ENCODE measurements at regions not wholly inside any gene's neighbourhood (a gene's known extent, or its start where the extent isn't known, plus 50 kb on each side); places are given as distances from the start of the nearest gene placed in this dataset.

DNA sequence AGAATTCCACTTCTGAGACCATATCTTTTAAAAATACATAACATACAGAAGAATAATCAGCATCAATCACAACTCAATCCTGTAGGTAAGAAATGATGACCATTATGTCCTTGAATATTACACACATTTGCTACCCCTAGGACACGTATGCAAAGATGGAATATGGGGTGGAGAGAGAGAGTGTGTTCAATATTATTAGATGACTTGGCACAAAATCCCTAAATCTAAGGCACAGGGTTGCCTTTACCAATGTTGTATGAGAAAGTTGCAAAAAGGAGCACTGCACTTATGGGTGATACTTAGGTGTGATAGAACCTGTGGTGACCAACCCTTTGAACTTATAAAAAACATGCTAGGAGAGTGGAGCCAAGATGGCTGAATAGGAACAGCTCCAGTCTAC, 326.2 kb upstream of the FSHR start:
- no peak overlapping the region for H3K4me3 ChIP-seq (ENCODE audit: low read length)
- no peaks in the 10 kb centered on the region for H3K9me3 ChIP-seq (replicated peaks; ENCODE audit: low read length)
- H3K27me3 ChIP-seq (ENCODE audit: control insufficient read depth, insufficient read depth, low read length), result no peaks in the 10 kb centered on the region
- no peaks in the 10 kb centered on the region for H3K4me1 ChIP-seq (ENCODE audit: control insufficient read depth, insufficient read depth, low read length)
- H3K4me2 ChIP-seq (ENCODE audit: low read length), result no peak overlapping the region
- no peaks in the 10 kb centered on the region for H3K36me3 ChIP-seq (ENCODE audit: insufficient read depth, low read length)
- H3K9ac ChIP-seq (ENCODE audit: low read depth, low read length), result no peak overlapping the region

DNA sequence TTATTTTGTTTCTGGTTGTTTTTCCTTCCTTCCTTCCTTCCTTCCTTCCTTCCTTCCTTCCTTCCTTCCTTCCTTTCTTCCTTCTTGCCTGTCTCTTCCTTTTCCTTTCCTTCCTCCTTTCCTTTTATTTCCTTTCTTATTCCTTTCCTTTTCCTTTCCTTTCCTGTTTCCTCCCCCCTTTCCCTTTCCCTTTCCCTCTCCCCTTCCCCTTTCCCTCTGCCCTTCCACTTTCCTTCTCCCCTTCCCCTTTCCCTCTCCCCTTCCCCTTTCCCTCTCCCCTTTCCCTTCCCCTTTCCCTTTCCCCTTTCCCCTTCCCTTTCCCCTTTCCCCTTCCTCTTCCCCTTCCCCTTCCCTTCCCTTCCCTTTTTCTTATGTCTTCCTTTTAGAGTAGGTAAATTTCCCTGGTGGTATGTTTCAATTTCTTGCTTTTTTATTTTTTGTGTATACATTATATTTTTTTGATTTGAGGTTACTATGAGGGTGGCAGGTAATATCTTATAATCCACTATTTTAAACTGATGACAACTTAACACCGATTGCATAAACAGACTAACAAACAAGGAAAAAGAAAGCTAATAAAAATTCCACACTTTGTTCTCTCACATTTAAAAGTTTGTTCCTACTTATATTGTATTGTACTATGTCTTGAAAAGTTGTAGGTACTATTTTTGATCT, 311.0 kb upstream of the FSHR start:
- Histone ChIP-seq H3K9me3 (replicated peaks; ENCODE audit: low read length) (peaks cover 6% of the 10 kb centered on the region), H3K4me2 (ENCODE audit: low read length) (no peak overlapping the region), H3K36me3 (ENCODE audit: insufficient read depth, low read length) (no peaks in the 10 kb centered on the region), H3K4me1 (ENCODE audit: control insufficient read depth, insufficient read depth, low read length) (no peaks in the 10 kb centered on the region), H3K4me3 (ENCODE audit: low read length) (no peak overlapping the region), H3K27me3 (ENCODE audit: control insufficient read depth, insufficient read depth, low read length) (no peaks in the 10 kb centered on the region), H3K9ac (ENCODE audit: low read depth, low read length) (no peak overlapping the region)

DNA sequence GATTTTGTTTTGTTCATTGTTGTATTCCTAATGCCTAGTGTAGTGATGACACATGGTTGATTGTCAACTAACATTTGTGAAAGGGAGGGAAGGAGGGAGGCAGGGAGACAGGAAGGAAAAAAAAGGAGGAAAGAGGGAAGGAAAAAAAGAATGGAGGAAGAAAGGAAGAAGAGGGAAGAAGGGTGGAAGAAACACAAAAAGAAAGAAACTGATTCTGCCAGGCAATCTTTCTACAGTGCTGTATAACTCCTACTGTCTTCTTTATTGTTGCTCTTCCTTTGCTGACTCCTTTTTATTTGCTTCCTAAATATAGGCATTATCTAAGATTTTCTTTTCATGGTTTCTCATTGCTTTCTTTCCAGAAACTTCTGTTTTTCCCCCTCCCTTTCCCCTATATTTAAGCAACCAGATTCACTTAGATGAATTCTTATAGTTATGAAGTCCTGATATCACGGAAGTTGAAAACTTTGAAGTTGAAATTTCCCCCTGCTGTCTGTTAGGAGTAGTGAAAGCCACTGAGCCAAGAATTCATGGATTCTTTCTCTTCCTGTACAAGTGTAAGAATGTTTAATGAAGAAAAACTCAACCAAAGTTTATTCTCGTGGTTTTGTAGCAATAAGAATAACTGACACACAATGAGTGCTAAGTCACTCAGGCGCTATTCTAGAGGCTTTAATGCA, 305.1 kb upstream of the FSHR start:
- Histone ChIP-seq H3K27me3 (ENCODE audit: control insufficient read depth, insufficient read depth, low read length) (no peaks in the 10 kb centered on the region), H3K36me3 (ENCODE audit: insufficient read depth, low read length) (no peaks in the 10 kb centered on the region), H3K9me3 (replicated peaks; ENCODE audit: low read length) (peaks cover 1% of the 10 kb centered on the region), H3K4me1 (ENCODE audit: control insufficient read depth, insufficient read depth, low read length) (no peaks in the 10 kb centered on the region), H3K9ac (ENCODE audit: low read depth, low read length) (no peak overlapping the region), H3K4me3 (ENCODE audit: low read length) (no peak overlapping the region), H3K4me2 (ENCODE audit: low read length) (no peak overlapping the region)

DNA sequence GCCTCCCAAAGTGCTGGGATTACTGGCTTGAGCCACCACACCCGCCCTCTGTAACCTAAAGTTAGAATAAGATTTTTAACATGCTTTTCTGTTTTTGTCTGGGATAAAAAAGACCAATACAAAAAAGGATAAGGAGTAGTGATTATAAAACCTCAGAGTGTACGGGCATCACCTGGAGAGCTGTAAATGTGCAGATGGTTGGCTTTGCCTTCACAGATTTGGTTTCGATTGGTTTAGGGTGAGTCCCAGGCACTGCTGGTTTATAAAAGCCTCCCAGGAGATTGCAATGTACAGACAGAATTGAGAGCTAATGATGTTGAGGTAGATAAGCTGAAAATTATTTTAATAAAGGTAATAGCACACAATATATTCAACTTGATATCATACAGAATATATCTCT, 289.7 kb upstream of the FSHR start:
- no peak overlapping the region for H3K9ac ChIP-seq (ENCODE audit: low read depth, low read length)
- no peaks in the 10 kb centered on the region for H3K4me1 ChIP-seq (ENCODE audit: control insufficient read depth, insufficient read depth, low read length)
- H3K27me3 ChIP-seq (ENCODE audit: control insufficient read depth, insufficient read depth, low read length), result no peaks in the 10 kb centered on the region
- H3K9me3 ChIP-seq (replicated peaks; ENCODE audit: low read length), result no peaks in the 10 kb centered on the region
- no peaks in the 10 kb centered on the region for H3K36me3 ChIP-seq (ENCODE audit: insufficient read depth, low read length)
- H3K4me2 ChIP-seq (ENCODE audit: low read length), result no peak overlapping the region
- no peak overlapping the region for H3K4me3 ChIP-seq (ENCODE audit: low read length)

DNA sequence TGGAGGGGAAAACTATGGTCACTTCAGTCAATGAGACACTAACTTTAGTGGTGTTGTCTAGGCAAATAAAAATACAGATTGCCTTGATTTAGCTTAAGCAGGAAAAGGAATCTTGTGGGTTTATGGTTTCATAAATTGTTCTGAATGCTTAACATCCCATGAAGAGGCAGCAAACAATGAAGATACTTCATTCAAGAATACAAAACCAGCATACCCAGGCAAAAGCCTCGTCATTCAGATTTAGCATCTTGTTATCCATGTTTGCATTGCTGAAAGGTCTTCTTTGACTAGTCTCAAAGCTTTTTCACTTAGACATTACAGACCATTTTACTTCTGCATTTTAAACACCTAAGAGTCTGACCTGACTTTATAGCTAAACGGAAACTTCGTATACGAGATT, 272.7 kb upstream of the FSHR start:
- H3K9ac ChIP-seq (ENCODE audit: low read depth, low read length), result no peak overlapping the region
- no peaks in the 10 kb centered on the region for H3K27me3 ChIP-seq (ENCODE audit: control insufficient read depth, insufficient read depth, low read length)
- no peaks in the 10 kb centered on the region for H3K36me3 ChIP-seq (ENCODE audit: insufficient read depth, low read length)
- no peak overlapping the region for H3K4me2 ChIP-seq (ENCODE audit: low read length)
- no peaks in the 10 kb centered on the region for H3K4me1 ChIP-seq (ENCODE audit: control insufficient read depth, insufficient read depth, low read length)
- H3K4me3 ChIP-seq (ENCODE audit: low read length), result no peak overlapping the region
- peaks cover 4% of the 10 kb centered on the region for H3K9me3 ChIP-seq (replicated peaks; ENCODE audit: low read length)

DNA sequence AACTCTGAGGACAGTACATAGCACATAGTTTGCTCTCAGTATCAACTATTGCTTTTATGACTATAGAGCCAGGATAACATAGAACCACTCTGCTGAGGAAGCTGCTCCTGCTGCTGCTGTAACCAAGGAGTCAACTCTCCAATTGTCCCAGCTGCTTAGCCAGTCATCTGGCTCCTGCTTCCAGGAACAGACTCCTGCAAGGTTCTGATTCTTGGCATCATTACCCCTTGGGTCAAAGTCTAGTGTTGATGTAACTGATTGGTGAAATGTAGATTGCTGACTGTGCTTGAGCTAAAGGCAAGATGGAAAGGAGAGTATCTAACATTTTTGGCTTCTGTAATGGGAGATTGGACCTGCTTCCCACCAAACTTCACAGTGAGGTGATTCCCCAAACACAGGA, 261.9 kb upstream of the FSHR start:
- Histone ChIP-seq H3K36me3 (ENCODE audit: insufficient read depth, low read length) (no peaks in the 10 kb centered on the region), H3K4me3 (ENCODE audit: low read length) (no peak overlapping the region), H3K4me2 (ENCODE audit: low read length) (no peak overlapping the region), H3K27me3 (ENCODE audit: control insufficient read depth, insufficient read depth, low read length) (no peaks in the 10 kb centered on the region), H3K4me1 (ENCODE audit: control insufficient read depth, insufficient read depth, low read length) (no peaks in the 10 kb centered on the region), H3K9ac (ENCODE audit: low read depth, low read length) (no peak overlapping the region), H3K9me3 (replicated peaks; ENCODE audit: low read length) (no peaks in the 10 kb centered on the region)

DNA sequence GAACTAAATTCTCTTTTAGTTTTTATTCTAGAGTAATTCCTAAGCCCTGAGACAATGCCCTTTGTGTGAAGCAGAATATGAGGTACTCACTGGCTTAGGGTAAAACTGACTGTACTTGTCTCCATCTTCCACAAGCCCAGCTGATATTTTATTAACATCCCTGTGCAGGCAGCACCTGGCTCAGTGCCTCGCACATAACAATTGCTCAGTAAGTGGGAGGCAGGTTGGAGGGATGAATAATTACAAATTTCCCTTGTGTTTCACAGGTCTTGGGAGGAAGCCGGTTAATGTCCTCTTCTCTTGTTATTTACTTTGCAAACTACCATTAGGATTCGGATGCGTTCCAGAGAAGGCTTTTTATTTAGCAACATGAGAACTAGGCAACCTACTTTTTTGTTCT, 249.8 kb upstream of the FSHR start:
- no peaks in the 10 kb centered on the region for H3K36me3 ChIP-seq (ENCODE audit: insufficient read depth, low read length)
- no peaks in the 10 kb centered on the region for H3K9me3 ChIP-seq (replicated peaks; ENCODE audit: low read length)
- H3K4me2 ChIP-seq (ENCODE audit: low read length), result no peak overlapping the region
- H3K4me3 ChIP-seq (ENCODE audit: low read length), result no peak overlapping the region
- no peak overlapping the region for H3K9ac ChIP-seq (ENCODE audit: low read depth, low read length)
- H3K27me3 ChIP-seq (ENCODE audit: control insufficient read depth, insufficient read depth, low read length), result no peaks in the 10 kb centered on the region
- H3K4me1 ChIP-seq (ENCODE audit: control insufficient read depth, insufficient read depth, low read length), result no peaks in the 10 kb centered on the region

DNA sequence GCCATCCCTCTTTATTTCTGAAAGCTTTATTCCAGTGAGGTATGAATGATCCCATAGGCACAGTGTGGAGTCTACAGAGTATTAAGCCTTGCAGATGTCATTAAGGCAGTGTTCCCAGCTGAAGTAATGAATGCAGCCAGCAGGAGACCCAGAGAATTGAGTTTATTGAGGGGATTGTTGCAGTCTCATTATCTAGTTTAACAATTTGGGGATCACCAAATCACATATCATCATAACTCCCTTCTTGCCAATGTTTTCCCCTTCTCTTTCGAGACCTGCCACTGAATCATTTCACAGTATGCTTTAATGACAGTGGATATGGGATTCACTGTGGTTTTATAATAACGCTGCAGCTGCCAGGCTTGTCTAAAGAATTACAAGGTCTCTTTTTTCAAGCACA, 249.3 kb upstream of the FSHR start:
- no peaks in the 10 kb centered on the region for H3K9me3 ChIP-seq (replicated peaks; ENCODE audit: low read length)

DNA sequence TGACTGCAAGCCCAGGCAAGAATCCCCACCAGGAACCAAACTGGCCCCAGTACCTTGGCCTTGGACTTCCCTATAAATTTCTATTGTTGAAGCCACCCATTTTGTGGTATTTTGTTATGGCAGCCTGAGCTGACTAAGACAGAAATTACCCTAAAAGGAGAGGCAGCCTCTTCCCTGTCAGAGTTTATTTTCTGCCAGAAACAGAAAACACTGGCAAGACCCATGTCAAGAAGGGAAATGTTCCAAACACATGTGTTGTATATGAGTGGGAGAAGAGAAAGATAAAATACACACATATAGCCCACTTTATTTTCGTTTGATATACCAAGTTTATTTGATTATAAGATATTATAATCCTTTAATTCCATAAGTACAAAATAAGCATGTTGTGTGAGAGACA, 225.1 kb upstream of the FSHR start:
- Histone ChIP-seq H3K9ac (ENCODE audit: low read depth, low read length) (no peak overlapping the region), H3K4me2 (ENCODE audit: low read length) (no peak overlapping the region), H3K9me3 (replicated peaks; ENCODE audit: low read length) (no peaks in the 10 kb centered on the region), H3K4me3 (ENCODE audit: low read length) (no peak overlapping the region), H3K4me1 (ENCODE audit: control insufficient read depth, insufficient read depth, low read length) (no peaks in the 10 kb centered on the region), H3K36me3 (ENCODE audit: insufficient read depth, low read length) (no peaks in the 10 kb centered on the region), H3K27me3 (ENCODE audit: control insufficient read depth, insufficient read depth, low read length) (no peaks in the 10 kb centered on the region)

More for the DNA sequence above, 249.3 kb upstream of the FSHR start:
- H3K4me1 ChIP-seq (ENCODE audit: control insufficient read depth, insufficient read depth, low read length), result no peaks in the 10 kb centered on the region
- no peak overlapping the region for H3K9ac ChIP-seq (ENCODE audit: low read depth, low read length)
- no peak overlapping the region for H3K4me2 ChIP-seq (ENCODE audit: low read length)
- no peak overlapping the region for H3K4me3 ChIP-seq (ENCODE audit: low read length)
- H3K27me3 ChIP-seq (ENCODE audit: control insufficient read depth, insufficient read depth, low read length), result no peaks in the 10 kb centered on the region
- H3K36me3 ChIP-seq (ENCODE audit: insufficient read depth, low read length), result no peaks in the 10 kb centered on the region

DNA sequence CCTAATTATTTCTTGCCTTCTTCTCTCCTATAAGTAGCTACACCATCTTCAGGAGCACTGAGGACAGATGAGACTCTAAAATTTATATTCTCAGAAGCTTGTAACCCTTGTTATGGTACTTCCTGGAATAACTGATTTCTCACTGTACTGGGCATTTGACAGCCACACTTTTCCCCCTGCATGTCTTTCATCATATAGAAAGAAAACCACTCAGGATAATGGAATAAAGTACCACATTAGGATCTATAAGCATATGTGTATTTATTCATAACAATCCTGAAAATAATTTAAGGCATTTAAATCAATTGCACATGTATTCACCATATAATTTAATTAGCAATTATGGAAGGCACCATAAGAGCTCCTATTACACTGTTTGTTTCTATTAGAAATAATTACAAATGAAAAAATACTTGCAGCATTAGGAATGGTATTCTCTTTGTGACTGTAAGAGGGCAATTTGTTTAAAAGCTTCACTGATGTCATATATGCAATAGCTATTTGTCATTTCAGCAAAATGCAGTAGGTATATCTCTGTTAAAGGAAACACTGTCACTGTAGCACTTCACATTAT, 216.9 kb upstream of the FSHR start:
- Histone ChIP-seq H3K4me3 (ENCODE audit: low read length) (no peak overlapping the region), H3K36me3 (ENCODE audit: insufficient read depth, low read length) (no peaks in the 10 kb centered on the region), H3K4me2 (ENCODE audit: low read length) (no peak overlapping the region), H3K27me3 (ENCODE audit: control insufficient read depth, insufficient read depth, low read length) (no peaks in the 10 kb centered on the region), H3K4me1 (ENCODE audit: control insufficient read depth, insufficient read depth, low read length) (no peaks in the 10 kb centered on the region), H3K9ac (ENCODE audit: low read depth, low read length) (no peak overlapping the region), H3K9me3 (replicated peaks; ENCODE audit: low read length) (peaks cover 7% of the 10 kb centered on the region)

DNA sequence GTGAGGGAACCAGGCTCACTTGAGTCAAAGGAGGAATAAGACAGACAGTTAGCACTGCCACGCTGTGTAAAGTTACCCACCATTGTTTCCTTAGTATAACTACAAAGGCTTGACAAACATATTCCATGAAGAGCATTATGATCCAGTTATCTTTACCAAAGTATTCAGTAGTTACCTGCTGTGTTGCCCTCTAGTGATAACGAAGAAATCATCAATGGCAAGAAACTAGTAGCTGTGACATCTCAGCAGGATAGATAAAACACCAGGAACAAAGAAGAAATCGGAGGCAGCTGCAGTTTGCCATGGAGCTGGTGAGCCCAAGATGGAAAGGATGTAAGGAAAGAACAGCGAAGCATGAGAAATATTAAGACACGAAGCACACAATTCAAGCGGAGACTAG, 215.3 kb upstream of the FSHR start:
- H3K9me3 ChIP-seq (replicated peaks; ENCODE audit: low read length), result peaks cover 7% of the 10 kb centered on the region

DNA sequence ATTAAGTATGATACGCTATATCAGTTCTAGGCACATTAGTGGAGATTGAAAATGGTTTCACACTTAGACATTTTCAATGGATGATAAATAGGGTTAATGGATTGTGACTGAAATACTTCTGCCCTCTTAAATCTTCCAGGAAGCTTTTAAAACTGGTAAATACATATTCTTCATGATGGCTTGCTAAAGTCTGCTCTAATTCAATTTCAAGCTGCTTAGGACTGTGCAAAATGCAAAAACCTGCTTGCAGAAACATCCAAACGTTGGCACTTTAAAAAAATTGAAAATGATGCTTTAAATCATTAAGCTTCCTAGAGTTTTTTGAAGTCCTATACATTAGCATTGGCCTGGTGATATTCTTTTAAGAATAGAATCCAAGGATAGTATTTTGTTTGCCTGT, 214.8 kb upstream of the FSHR start:
- peaks cover 7% of the 10 kb centered on the region for H3K9me3 ChIP-seq (replicated peaks; ENCODE audit: low read length)
- no peaks in the 10 kb centered on the region for H3K36me3 ChIP-seq (ENCODE audit: insufficient read depth, low read length)

More for the DNA sequence above, 215.3 kb upstream of the FSHR start:
- Histone ChIP-seq H3K4me2 (ENCODE audit: low read length) (no peak overlapping the region), H3K4me1 (ENCODE audit: control insufficient read depth, insufficient read depth, low read length) (no peaks in the 10 kb centered on the region), H3K9ac (ENCODE audit: low read depth, low read length) (no peak overlapping the region), H3K4me3 (ENCODE audit: low read length) (no peak overlapping the region), H3K27me3 (ENCODE audit: control insufficient read depth, insufficient read depth, low read length) (no peaks in the 10 kb centered on the region), H3K36me3 (ENCODE audit: insufficient read depth, low read length) (no peaks in the 10 kb centered on the region)

More for the DNA sequence above, 214.8 kb upstream of the FSHR start:
- no peak overlapping the region for H3K4me2 ChIP-seq (ENCODE audit: low read length)
- no peak overlapping the region for H3K4me3 ChIP-seq (ENCODE audit: low read length)
- H3K4me1 ChIP-seq (ENCODE audit: control insufficient read depth, insufficient read depth, low read length), result no peaks in the 10 kb centered on the region
- H3K27me3 ChIP-seq (ENCODE audit: control insufficient read depth, insufficient read depth, low read length), result no peaks in the 10 kb centered on the region
- no peak overlapping the region for H3K9ac ChIP-seq (ENCODE audit: low read depth, low read length)

All from skeletal muscle satellite cell (primary cell).